ENCODE measurements at regions not wholly inside any gene's neighbourhood (a gene's known extent, or its start where the extent isn't known, plus 50 kb on each side); places are given as distances from the start of the nearest gene placed in this dataset.

GRCh38 chr7:41567731-41568114 is 135.2 kb downstream of the INHBA start:
- no peaks in the 10 kb centered on the region for H3K36me3 ChIP-seq (ENCODE audit: control insufficient read depth in 2 of 4, insufficient read depth in 4 of 4, low read length in 3 of 4)
- H2BK5ac ChIP-seq (ENCODE audit: low read depth, low read length), result no peak overlapping the region
- WGBS, 2 experiments (ENCODE audit: extremely low coverage in 1 of 2, insufficient coverage in 1 of 2, insufficient read length in 1 of 2, insufficient replicate concordance in 2 of 2, low coverage in 1 of 2, low lambda C conversion rate in 2 of 2, missing lambda C conversion rate in 1 of 2), result 89% methylated on average over 2 of the region's 2 CpGs; no CpG with 5 or more reads in 1 of the 2 experiments
- H2BK120ac ChIP-seq (replicated peaks; ENCODE audit: low read depth, low read length), result no peak overlapping the region
- no peak overlapping the region for H4K8ac ChIP-seq (ENCODE audit: extremely low read depth, insufficient read depth, low read length)
- H4K5ac ChIP-seq (ENCODE audit: insufficient read length, low read depth, low read length), result no peak overlapping the region
- no peaks in the 10 kb centered on the region for H4K20me1 ChIP-seq (replicated peaks in 1 of 2; ENCODE audit: control insufficient read depth in 1 of 2, insufficient read depth in 2 of 2, low read length in 2 of 2)
- no peaks in the 10 kb centered on the region for H3K23me2 ChIP-seq (ENCODE audit: low read depth, low read length)
- no peak overlapping the region for H3K23ac ChIP-seq (ENCODE audit: insufficient read length)
- no peaks in the 10 kb centered on the region for H3K9me3 ChIP-seq (ENCODE audit: insufficient read depth in 2 of 2, low read depth in 1 of 2, low read length in 1 of 2)
- H3K79me1 ChIP-seq (ENCODE audit: low read depth, low read length), result no peaks in the 10 kb centered on the region; the same call in 1 of the 2 replicates
- FAIRE-seq (no peak), DNase-seq (ENCODE audit: low read depth in 1 of 2, low spot score in 2 of 2) (no peak)
- no peak overlapping the region for H2AK5ac ChIP-seq (ENCODE audit: low read depth, low read length)
- ChIA-PET CTCF (ENCODE audit: partially characterized antibody) (interaction anchor here (1.5 kb wide), 1 partner anchor 90 kb away, joined by 3 read pairs; no protein-coding TSS in a partner anchor), POLR2A (ENCODE audit: partially characterized antibody) (no interaction called here)
- no peak overlapping the region for H2AFZ ChIP-seq (ENCODE audit: low read length)
- H2BK12ac ChIP-seq (ENCODE audit: low read depth, low read length), result no peak overlapping the region
- no peak overlapping the region for H3K18ac ChIP-seq (ENCODE audit: extremely low read depth, low read length)
- H3K27ac ChIP-seq (ENCODE audit: low read depth, low read length), result no peak overlapping the region
- H3K56ac ChIP-seq (replicated peaks; ENCODE audit: insufficient read length, low read depth, low read length), result no peak overlapping the region
- H3K4me2 ChIP-seq (ENCODE audit: insufficient read depth in 1 of 2, low read depth in 2 of 2, low read length in 2 of 2), result no peak overlapping the region
- no peak overlapping the region for H4K91ac ChIP-seq (replicated peaks; ENCODE audit: insufficient read length, low read length)
- H2BK20ac ChIP-seq (ENCODE audit: low read length), result no peak overlapping the region
- H3K4ac ChIP-seq (replicated peaks; ENCODE audit: insufficient read length, low read depth, low read length), result no peak overlapping the region
- no peaks in the 10 kb centered on the region for H3K27me3 ChIP-seq (replicated peaks in 1 of 4; ENCODE audit: control insufficient read depth in 3 of 4, extremely low read depth in 1 of 4, insufficient read depth in 3 of 4, low read length in 3 of 4)
- peaks cover 0 to 7% (median 6%) of the 10 kb centered on the region in 4 experiments; a peak in 3 of 7 replicates for H3K4me1 ChIP-seq (replicated peaks in 1 of 4; ENCODE audit: control insufficient read depth in 3 of 4, insufficient read depth in 4 of 4, low read length in 3 of 4)
- TF ChIP-seq KDM4A (IDR thresholded peaks at IDR 0.05; ENCODE audit: low read depth, low read length, severe bottlenecking) (no peak), SIRT6 (IDR thresholded peaks at IDR 0.05; ENCODE audit: low read length) (no peak), TAF1 (IDR thresholded peaks at IDR 0.05; ENCODE audit: low read depth, low read length) (no peak), SP1 (IDR thresholded peaks at IDR 0.05; ENCODE audit: low read depth, low read length) (no peak), CREB1 (IDR thresholded peaks at IDR 0.05) (no peak), GABPA (IDR thresholded peaks at IDR 0.05; ENCODE audit: borderline replicate concordance, insufficient read depth, low read length) (no peak), CBX5 (IDR thresholded peaks at IDR 0.05; ENCODE audit: low read depth, low read length) (no peak), NANOG (IDR thresholded peaks at IDR 0.05; ENCODE audit: insufficient read depth, low read depth, low read length, poor library complexity, severe bottlenecking) (no peak), RBBP5 (IDR thresholded peaks at IDR 0.05; ENCODE audit: borderline replicate concordance, low read depth, low read length) (no peak), EP300 (IDR thresholded peaks at IDR 0.05; ENCODE audit: borderline replicate concordance in 1 of 2, low read depth in 2 of 2, low read length in 2 of 2) (no peak), SUZ12 (IDR thresholded peaks at IDR 0.05; ENCODE audit: low read length) (no peak)
- no peak overlapping the region for H3K14ac ChIP-seq (ENCODE audit: insufficient read length)
- H3K79me2 ChIP-seq (ENCODE audit: control insufficient read depth in 1 of 2, insufficient read depth in 2 of 2, low read length in 2 of 2), result no peaks in the 10 kb centered on the region
- no peak overlapping the region for H2BK15ac ChIP-seq (ENCODE audit: low read length)
- H3K4me3 ChIP-seq (ENCODE audit: extremely low read depth in 1 of 4, insufficient read depth in 2 of 4, low read depth in 3 of 4, low read length in 4 of 4), result no peak overlapping the region
- H3K9ac ChIP-seq (replicated peaks in 1 of 4; ENCODE audit: extremely low read depth in 1 of 4, low read depth in 3 of 4, low read length in 3 of 4), result no peak overlapping the region
